Glutamatergic neuron (in vitro differentiated cells): ENCODE measurements at regions not wholly inside any gene's neighbourhood (a gene's known extent, or its start where the extent isn't known, plus 50 kb on each side); places are given as distances from the start of the nearest gene placed in this dataset.

ENCODE experiments used
- DNase-seq: peaks from one replicate; pipeline ENCODE4 v3.0.0; 2022
- H3K27ac Mint-ChIP-seq: one replicate; pipeline ENCODE4 v1.8.0; 2020; ENCODE audit warnings: mild to moderate bottlenecking, mixed read lengths, inconsistent platforms; ENCODE audit not compliant: unreplicated experiment
- H3K27me3 Mint-ChIP-seq: one replicate; pipeline ENCODE4 v1.8.0; 2020; ENCODE audit warnings: mild to moderate bottlenecking, moderate library complexity, mixed read lengths, inconsistent platforms; ENCODE audit not compliant: unreplicated experiment
- H3K36me3 Mint-ChIP-seq: one replicate; pipeline ENCODE4 v1.8.0; 2020; ENCODE audit warnings: mild to moderate bottlenecking, mixed read lengths, inconsistent platforms; ENCODE audit not compliant: unreplicated experiment
- H3K4me1 Mint-ChIP-seq: one replicate; pipeline ENCODE4 v1.8.0; 2020; ENCODE audit warnings: mild to moderate bottlenecking, low read depth, mixed read lengths, inconsistent platforms; ENCODE audit not compliant: unreplicated experiment
- H3K4me3 Mint-ChIP-seq: one replicate; pipeline ENCODE4 v1.8.0; 2020; ENCODE audit warnings: mild to moderate bottlenecking, mixed read lengths, inconsistent platforms; ENCODE audit not compliant: unreplicated experiment
- H3K9me3 Mint-ChIP-seq: one replicate; pipeline ENCODE4 v1.8.0; 2020; ENCODE audit warnings: mild to moderate bottlenecking, moderate library complexity, mixed read lengths, inconsistent platforms; ENCODE audit not compliant: unreplicated experiment
- CTCF ChIP-seq: fragments of 200-600 bp; sonication (generic); IDR thresholded peaks from one replicate; pipeline ENCODE4 v1.5.0; 2021; ENCODE audit not compliant: partially characterized antibody, unreplicated experiment

- H3K27ac Mint-ChIP-seq = no peak overlapping the region
- H3K36me3 Mint-ChIP-seq = peaks cover 11% of the 10 kb centered on the region
- H3K9me3 Mint-ChIP-seq = peaks cover 15% of the 10 kb centered on the region
- H3K27me3 Mint-ChIP-seq = no peaks in the 10 kb centered on the region
- H3K4me1 Mint-ChIP-seq = no peaks in the 10 kb centered on the region
- TF ChIP-seq CTCF = no peak
- H3K4me3 Mint-ChIP-seq = no peak overlapping the region
- DNase-seq = no peak
These were observed 390.7 kb downstream of the NPHP4 start for GRCh38 chr1:5601516-5601915.

- Mint-ChIP-seq H3K9me3 (peaks cover 24% of the 10 kb centered on the region), H3K27me3 (no peaks in the 10 kb centered on the region), H3K4me3 (no peak overlapping the region), H3K36me3 (peaks cover 10% of the 10 kb centered on the region), H3K27ac (no peak overlapping the region), H3K4me1 (no peaks in the 10 kb centered on the region)
- TF ChIP-seq CTCF = no peak
- DNase-seq = no peak
These were observed 392.7 kb downstream of the NPHP4 start for GRCh38 chr1:5599541-5599940.

GRCh38 chr1:5598824-5599395 is 393.3 kb downstream of the NPHP4 start:
- no peaks in the 10 kb centered on the region for H3K4me1 Mint-ChIP-seq
- H3K27me3 Mint-ChIP-seq = peaks cover 2% of the 10 kb centered on the region
- no peak for DNase-seq
- no peak overlapping the region for H3K27ac Mint-ChIP-seq
- peaks cover 23% of the 10 kb centered on the region for H3K9me3 Mint-ChIP-seq
- H3K4me3 Mint-ChIP-seq = no peak overlapping the region
- H3K36me3 Mint-ChIP-seq = peaks cover 4% of the 10 kb centered on the region
- no peak for TF ChIP-seq CTCF

GRCh38 chr1:5597991-5598823 is 394.0 kb downstream of the NPHP4 start:
- DNase-seq = no peak
- peaks cover 22% of the 10 kb centered on the region for H3K9me3 Mint-ChIP-seq
- H3K27me3 Mint-ChIP-seq = peaks cover 2% of the 10 kb centered on the region
- no peak for TF ChIP-seq CTCF
- H3K27ac Mint-ChIP-seq = no peak overlapping the region
- no peaks in the 10 kb centered on the region for H3K36me3 Mint-ChIP-seq
- H3K4me3 Mint-ChIP-seq = no peak overlapping the region
- H3K4me1 Mint-ChIP-seq = no peaks in the 10 kb centered on the region
